Trophoblast cell (in vitro differentiated cells and primary cell): ENCODE measurements at regions not wholly inside any gene's neighbourhood (a gene's known extent, or its start where the extent isn't known, plus 50 kb on each side); places are given as distances from the start of the nearest gene placed in this dataset.
"Not testable (repeated sequence)": the region's sequence is repeated elsewhere in the genome, so short reads cannot be mapped to it uniquely, and the experiment has no call there.

Source experiments
- DNase-seq, 2 donors: peaks; one replicate each; pipeline ENCODE4 v3.0.0-alpha.2; 2016
- H2AFZ ChIP-seq: 2 replicates; pipeline ENCODE4 v1.6.1; 2013; ENCODE audit warnings: low read length, moderate library complexity, mild to moderate bottlenecking; ENCODE audit not compliant: insufficient read depth, poor library complexity
- H2AK5ac ChIP-seq: 2 replicates; pipeline ENCODE4 v1.6.1; 2013; ENCODE audit warnings: mild to moderate bottlenecking, low read length
- H2BK120ac ChIP-seq: 2 replicates; pipeline ENCODE4 v1.6.1; 2013; ENCODE audit warnings: low read length, mild to moderate bottlenecking, moderate library complexity; ENCODE audit not compliant: insufficient read depth, poor library complexity
- H2BK12ac ChIP-seq: 2 replicates; pipeline ENCODE4 v1.6.1; 2013; ENCODE audit warnings: mild to moderate bottlenecking, low read length, moderate library complexity
- H2BK5ac ChIP-seq: 2 replicates; pipeline ENCODE4 v1.6.1; 2013; ENCODE audit warnings: low read length, low read depth, moderate library complexity, mild to moderate bottlenecking; ENCODE audit not compliant: poor library complexity
- H3K14ac ChIP-seq: 2 replicates; pipeline ENCODE4 v1.6.1; 2013; ENCODE audit warnings: mild to moderate bottlenecking, low read length
- H3K18ac ChIP-seq: 2 replicates; pipeline ENCODE4 v1.6.1; 2013; ENCODE audit warnings: mild to moderate bottlenecking, low read length
- H3K23ac ChIP-seq: 2 replicates; pipeline ENCODE4 v1.6.1; 2013; ENCODE audit warnings: low read length
- H3K27ac ChIP-seq: 2 replicates; pipeline ENCODE4 v1.5.1; 2013; ENCODE audit warnings: low read depth, mild to moderate bottlenecking, inconsistent platforms, low read length, moderate library complexity
- H3K27me3 ChIP-seq: 2 replicates; pipeline ENCODE4 v1.6.1; 2013; ENCODE audit warnings: inconsistent platforms, mild to moderate bottlenecking, low read length, moderate library complexity; ENCODE audit not compliant: insufficient read depth
- H3K36me3 ChIP-seq, 2 experiments: 1 replicate in 1 of 2; 2 replicates in 1 of 2; pipeline ENCODE4 v1.6.1; 2013; ENCODE audit warnings: low read length in 2 of 2, mild to moderate bottlenecking in 2 of 2, moderate library complexity in 1 of 2; ENCODE audit not compliant: insufficient read depth in 2 of 2, control insufficient read depth in 1 of 2
- H3K4ac ChIP-seq: 2 replicates; pipeline ENCODE4 v1.6.1; 2013; ENCODE audit warnings: low read depth, mild to moderate bottlenecking, low read length, moderate library complexity
- H3K4me1 ChIP-seq, 2 experiments: 1 replicate in 1 of 2; 2 replicates in 1 of 2; pipeline ENCODE4 v1.6.1; 2013; ENCODE audit warnings: low read length in 2 of 2, mild to moderate bottlenecking in 2 of 2, moderate library complexity in 1 of 2; ENCODE audit not compliant: insufficient read depth in 2 of 2, control insufficient read depth in 1 of 2
- H3K4me2 ChIP-seq: 2 replicates; pipeline ENCODE4 v1.6.1; 2013; ENCODE audit warnings: inconsistent platforms, mild to moderate bottlenecking, low read length, moderate library complexity
- H3K4me3 ChIP-seq: 2 replicates; pipeline ENCODE4 v1.5.1; 2013; ENCODE audit warnings: mild to moderate bottlenecking, low read depth, low read length, inconsistent platforms
- H3K79me1 ChIP-seq: one replicate; pipeline ENCODE4 v1.6.1; 2013; ENCODE audit warnings: low read length
- H3K79me2 ChIP-seq: 2 replicates; pipeline ENCODE4 v1.6.1; 2013; ENCODE audit warnings: low read length, mild to moderate bottlenecking; ENCODE audit not compliant: control insufficient read depth, insufficient read depth, poor library complexity
- H3K9ac ChIP-seq: 2 replicates; pipeline ENCODE4 v1.6.1; 2013; ENCODE audit warnings: mild to moderate bottlenecking, low read length
- H3K9me3 ChIP-seq: 2 replicates; pipeline ENCODE4 v1.6.1; 2013; ENCODE audit warnings: low read depth, mild to moderate bottlenecking, control low read depth, inconsistent platforms, low read length; ENCODE audit not compliant: insufficient read depth
- H4K12ac ChIP-seq: 2 replicates; pipeline ENCODE4 v1.6.1; 2013; ENCODE audit warnings: low read depth, mild to moderate bottlenecking, low read length, moderate library complexity
- H4K8ac ChIP-seq: 2 replicates; pipeline ENCODE4 v1.6.1; 2013; ENCODE audit warnings: low read depth, mild to moderate bottlenecking, low read length, moderate library complexity
- H4K91ac ChIP-seq: one replicate; pipeline ENCODE4 v1.6.1; 2013; ENCODE audit warnings: low read depth, mild to moderate bottlenecking, low read length, moderate library complexity
- WGBS: extraction: QIAGEN DNeasy Blood & Tissue Kit; methylation state at CpG from one replicate; pipeline ENCODE4 v1.1.7; 2013; ENCODE audit warnings: missing lambda C conversion rate; ENCODE audit not compliant: insufficient read length, insufficient coverage; ENCODE audit errors: extremely low coverage; 5-methylcytosine and 5-hydroxymethylcytosine counted together

GRCh38 chr21:9040406-9040805 lies 1481.0 kb upstream of the TPTE start:
- not testable (repeated sequence) for H3K79me2 ChIP-seq, H4K12ac ChIP-seq, H4K91ac ChIP-seq, H3K23ac ChIP-seq, H2BK120ac ChIP-seq, H2BK12ac ChIP-seq, H3K4ac ChIP-seq, H3K4me3 ChIP-seq, H3K18ac ChIP-seq, H3K4me1 ChIP-seq, H4K8ac ChIP-seq, H3K79me1 ChIP-seq, H2AFZ ChIP-seq, H3K36me3 ChIP-seq, H3K4me2 ChIP-seq, DNase-seq, H3K9ac ChIP-seq, H2AK5ac ChIP-seq, H3K27ac ChIP-seq, H3K14ac ChIP-seq, H2BK5ac ChIP-seq, H3K27me3 ChIP-seq
- peaks cover 28% of the 10 kb centered on the region for H3K9me3 ChIP-seq
- WGBS, result no CpG with 5 or more reads among the region's 19 CpGs

- H2AFZ ChIP-seq, H3K27ac ChIP-seq, H3K27me3 ChIP-seq, H3K4ac ChIP-seq, H4K12ac ChIP-seq, H4K8ac ChIP-seq, H2BK12ac ChIP-seq, H2BK5ac ChIP-seq, H3K79me2 ChIP-seq, DNase-seq, H3K79me1 ChIP-seq, H3K36me3 ChIP-seq, H4K91ac ChIP-seq, H3K4me2 ChIP-seq, H3K4me1 ChIP-seq, H3K23ac ChIP-seq, H3K18ac ChIP-seq, H2BK120ac ChIP-seq, H2AK5ac ChIP-seq, H3K14ac ChIP-seq, H3K9ac ChIP-seq: not testable (repeated sequence)
- H3K4me3 ChIP-seq, result peak overlapping the region; percentile 26
- H3K9me3 ChIP-seq, result peaks cover 26% of the 10 kb centered on the region
- WGBS, result no CpG with 5 or more reads among the region's 33 CpGs
Measured at GRCh38 chr21:9041175-9041948, 1480.0 kb upstream of the TPTE start.

- not testable (repeated sequence) for H3K27ac ChIP-seq, DNase-seq, H2BK120ac ChIP-seq, H3K9ac ChIP-seq, H3K79me1 ChIP-seq, H3K4me2 ChIP-seq, H2BK5ac ChIP-seq, H2BK12ac ChIP-seq, H3K4me3 ChIP-seq, H3K27me3 ChIP-seq, H3K4ac ChIP-seq, H3K36me3 ChIP-seq, H4K91ac ChIP-seq, H3K4me1 ChIP-seq, H3K14ac ChIP-seq, H3K23ac ChIP-seq, H3K18ac ChIP-seq, H3K79me2 ChIP-seq, H2AK5ac ChIP-seq, H2AFZ ChIP-seq, H4K12ac ChIP-seq, H4K8ac ChIP-seq
- H3K9me3 ChIP-seq, result peaks cover 21% of the 10 kb centered on the region
- WGBS, result no CpG with 5 or more reads among the region's 38 CpGs
Measured at GRCh38 chr21:9043089-9043488, 1478.3 kb upstream of the TPTE start.

GRCh38 chr21:9046870-9047269 lies 1474.5 kb upstream of the TPTE start:
- H2AFZ ChIP-seq, H4K91ac ChIP-seq, H3K79me1 ChIP-seq, H3K27me3 ChIP-seq, H3K18ac ChIP-seq, H3K4me1 ChIP-seq, H4K12ac ChIP-seq, H2AK5ac ChIP-seq, H3K79me2 ChIP-seq, H3K14ac ChIP-seq, H3K4me3 ChIP-seq, H2BK120ac ChIP-seq, H3K4ac ChIP-seq, H2BK12ac ChIP-seq, H3K9ac ChIP-seq, H3K23ac ChIP-seq, H4K8ac ChIP-seq, H3K36me3 ChIP-seq, DNase-seq, H3K9me3 ChIP-seq, H2BK5ac ChIP-seq, H3K27ac ChIP-seq, H3K4me2 ChIP-seq: not testable (repeated sequence)
- no CpG with 5 or more reads among the region's 14 CpGs for WGBS
